GM10266 (cell line): ENCODE measurements at regions not wholly inside any gene's neighbourhood (a gene's known extent, or its start where the extent isn't known, plus 50 kb on each side); places are given as distances from the start of the nearest gene placed in this dataset.

Experiments used
- DNase-seq: peaks from one replicate; pipeline ENCODE4 v3.0.0; 2012; ENCODE audit errors: extremely low spot score
- CTCF ChIP-seq: IDR thresholded peaks from 2 replicates; pipeline ENCODE4 v1.5.1; 2012; ENCODE audit warnings: mild to moderate bottlenecking, low read depth; ENCODE audit not compliant: control insufficient read depth, insufficient read depth; ENCODE audit errors: missing control alignments

- DNase-seq = no peak
- no peak for TF ChIP-seq CTCF
Observed at GRCh38 chr3:29100292-29100691, 180.6 kb upstream of the RBMS3 start.

GRCh38 chr3:29128001-29128400 is 152.9 kb upstream of the RBMS3 start:
- no peak for TF ChIP-seq CTCF
- no peak for DNase-seq

- no peak for DNase-seq
Observed at GRCh38 chr3:29137601-29138000, 143.3 kb upstream of the RBMS3 start.

GRCh38 chr3:29138171-29138570 is 142.7 kb upstream of the RBMS3 start:
- no peak for TF ChIP-seq CTCF
- DNase-seq = no peak

More at GRCh38 chr3:29137601-29138000, 143.3 kb upstream of the RBMS3 start:
- TF ChIP-seq CTCF = no peak

GRCh38 chr3:29140666-29141065 is 140.2 kb upstream of the RBMS3 start:
- no peak for TF ChIP-seq CTCF

GRCh38 chr3:29141197-29141917 is 139.5 kb upstream of the RBMS3 start:
- DNase-seq = no peak
- TF ChIP-seq CTCF = no peak

More at GRCh38 chr3:29140666-29141065, 140.2 kb upstream of the RBMS3 start:
- DNase-seq = no peak

- DNase-seq = no peak
- no peak for TF ChIP-seq CTCF
Observed at GRCh38 chr3:29141918-29142275, 139.0 kb upstream of the RBMS3 start.
